ENCODE measurements at regions not wholly inside any gene's neighbourhood (a gene's known extent, or its start where the extent isn't known, plus 50 kb on each side); places are given as distances from the start of the nearest gene placed in this dataset.

- no peak for DNase-seq (ENCODE audit: extremely low spot score)
- no peak for TF ChIP-seq CTCF (IDR thresholded peaks at IDR 0.05; ENCODE audit: control extremely low read depth, extremely low read depth, low read depth, missing control alignments)
- ChIA-PET CTCF (interaction anchor here (0.8 kb wide), 1 partner anchor 13 kb away, joined by 3 read pairs; no protein-coding TSS in a partner anchor), POLR2A (no interaction called here)
Measured at GRCh38 chr5:126014676-126015075, 408.5 kb upstream of the GRAMD2B start.

GRCh38 chr5:126015235-126016181, 407.7 kb upstream of the GRAMD2B start:
- no peak for DNase-seq (ENCODE audit: extremely low spot score)
- TF ChIP-seq CTCF (IDR thresholded peaks at IDR 0.05; ENCODE audit: control extremely low read depth, extremely low read depth, low read depth, missing control alignments): no peak
- POLR2A ChIA-PET: no interaction called here
- CTCF ChIA-PET: interaction anchor here (0.5 to 0.8 kb wide), 2 partner anchors 14 to 413 kb away, joined by 3 read pairs; no protein-coding TSS in a partner anchor

GRCh38 chr5:126016256-126016655, 407.0 kb upstream of the GRAMD2B start:
- POLR2A ChIA-PET: no interaction called here
- no peak for DNase-seq (ENCODE audit: extremely low spot score)
- CTCF ChIA-PET: no interaction called here
- no peak for TF ChIP-seq CTCF (IDR thresholded peaks at IDR 0.05; ENCODE audit: control extremely low read depth, extremely low read depth, low read depth, missing control alignments)

GRCh38 chr5:126017096-126017495, 406.1 kb upstream of the GRAMD2B start:
- ChIA-PET POLR2A (no interaction called here), CTCF (no interaction called here)
- no peak for TF ChIP-seq CTCF (IDR thresholded peaks at IDR 0.05; ENCODE audit: control extremely low read depth, extremely low read depth, low read depth, missing control alignments)
- DNase-seq (ENCODE audit: extremely low spot score): no peak

- no peak for DNase-seq (ENCODE audit: extremely low spot score)
- no peak for TF ChIP-seq CTCF (IDR thresholded peaks at IDR 0.05; ENCODE audit: control extremely low read depth, extremely low read depth, low read depth, missing control alignments)
- POLR2A ChIA-PET: no interaction called here
- CTCF ChIA-PET: interaction anchor here (1.3 kb wide), 1 partner anchor 26 kb away, joined by 3 read pairs; no protein-coding TSS in a partner anchor
Measured at GRCh38 chr5:126020770-126021169, 402.4 kb upstream of the GRAMD2B start.

GRCh38 chr5:126023994-126024441, 399.2 kb upstream of the GRAMD2B start:
- no peak for TF ChIP-seq CTCF (IDR thresholded peaks at IDR 0.05; ENCODE audit: control extremely low read depth, extremely low read depth, low read depth, missing control alignments)
- ChIA-PET POLR2A (no interaction called here), CTCF (no interaction called here)
- DNase-seq (ENCODE audit: extremely low spot score): no peak

Data from GM10248 (cell line).